Endothelial cell of umbilical vein (primary cell): ENCODE measurements at regions not wholly inside any gene's neighbourhood (a gene's known extent, or its start where the extent isn't known, plus 50 kb on each side); places are given as distances from the start of the nearest gene placed in this dataset.

Experiments
- BruUV-seq: library from RNA; stranded (reverse); fragments of 400-500 nt; replicated peaks from 2 replicates; lab custom pipeline; 2021; lab: Mats Ljungman, UMichigan
- CTCF ChIA-PET: fragments of 300-600, 350-600 bp; sonication (Branson Sonifier 250); formaldehyde crosslinking; loops from one replicate; lab custom pipeline; 2021; ENCODE audit warnings: antibody characterized with exemption, inconsistent platforms; lab: Charles Lee
- POLR2A ChIA-PET: fragments of 300-600, 350-600 bp; sonication (Branson Sonifier 250); formaldehyde crosslinking; loops from one replicate; lab custom pipeline; 2021; ENCODE audit warnings: antibody characterized with exemption, inconsistent platforms; lab: Charles Lee
- DNase-seq: peaks from one replicate; pipeline ENCODE4 v3.0.0-alpha.2; 2011; ENCODE audit warnings: low read depth, low spot score
- FAIRE-seq: peaks from 2 replicates; lab custom pipeline; 2011; peaks lifted over from hg19 to GRCh38; lab: Jason Lieb, UNC
- H2AFZ ChIP-seq: 2 replicates; pipeline ENCODE4 v1.6.0; 2012; ENCODE audit warnings: low read depth, low read length, control low read depth, inconsistent platforms
- H3K27ac ChIP-seq: 2 replicates; pipeline ENCODE4 v1.5.1; 2011; ENCODE audit warnings: low read depth, mild to moderate bottlenecking, control low read depth, low read length, moderate library complexity; ENCODE audit not compliant: insufficient read depth
- H3K27me3 ChIP-seq, 2 experiments: 2 replicates each; pipeline versions ENCODE4 v1.6.0 to v1.6.1; 2011; ENCODE audit warnings: low read length in 2 of 2, mixed read lengths in 1 of 2; ENCODE audit not compliant: control insufficient read depth in 2 of 2, insufficient read depth in 2 of 2
- H3K36me3 ChIP-seq, 2 experiments: 2 replicates in 1 of 2; 3 replicates in 1 of 2; pipeline ENCODE4 v1.5.1; 2011; ENCODE audit warnings: low read length in 2 of 2, mild to moderate bottlenecking in 1 of 2, moderate library complexity in 1 of 2; ENCODE audit not compliant: control insufficient read depth in 2 of 2, insufficient read depth in 2 of 2; ENCODE audit errors: extremely low read depth in 1 of 2
- H3K4me1 ChIP-seq: 3 replicates; pipeline ENCODE4 v1.5.1; 2011; ENCODE audit warnings: mild to moderate bottlenecking, low read length; ENCODE audit not compliant: control insufficient read depth, insufficient read depth; ENCODE audit errors: extremely low read depth
- H3K4me2 ChIP-seq: 2 replicates; pipeline ENCODE4 v1.6.1; 2011; ENCODE audit warnings: low read length, control low read depth, mixed read lengths; ENCODE audit not compliant: insufficient read depth
- H3K4me3 ChIP-seq, 3 experiments: fragments of 200-600 bp in 1 of 3; sonication (generic), shearing (Covaris generic) in 1 of 3; replicated peaks in 1 of 3; 2 replicates each; pipeline ENCODE4 v1.5.1; 2011 to 2016; ENCODE audit warnings: control low read depth in 3 of 3, low read length in 3 of 3, mild to moderate bottlenecking in 2 of 3, inconsistent platforms in 1 of 3, low read depth in 1 of 3, moderate library complexity in 1 of 3; ENCODE audit not compliant: insufficient read depth in 1 of 3
- H3K79me2 ChIP-seq: 2 replicates; pipeline ENCODE4 v1.6.0; 2012; ENCODE audit warnings: low read length, inconsistent platforms; ENCODE audit not compliant: control insufficient read depth, insufficient read depth
- H3K9ac ChIP-seq: replicated peaks from 2 replicates; pipeline ENCODE3; 2011; ENCODE audit warnings: low read length, control low read depth; ENCODE audit not compliant: insufficient read depth; ENCODE audit errors: extremely low read depth
- H3K9me1 ChIP-seq: replicated peaks from 3 replicates; pipeline ENCODE4 v1.6.0; 2011; ENCODE audit warnings: mild to moderate bottlenecking, low read length; ENCODE audit not compliant: control insufficient read depth, insufficient read depth; ENCODE audit errors: extremely low read depth
- H3K9me3 ChIP-seq: replicated peaks from 2 replicates; pipeline ENCODE4 v1.5.1; 2012; ENCODE audit warnings: low read length, inconsistent platforms; ENCODE audit not compliant: control insufficient read depth, insufficient read depth
- H4K20me1 ChIP-seq: replicated peaks from 2 replicates; pipeline ENCODE3; 2011; ENCODE audit warnings: mild to moderate bottlenecking, low read length; ENCODE audit not compliant: control insufficient read depth, insufficient read depth; ENCODE audit errors: extremely low read depth
- CTCF ChIP-seq, 2 donors: IDR thresholded peaks; 1 replicate in 1 of 2; 2 replicates in 1 of 2; pipeline ENCODE4 v1.5.1; 2011; ENCODE audit warnings: low read length in 2 of 2, mild to moderate bottlenecking in 2 of 2, moderate library complexity in 2 of 2, control low read depth in 1 of 2, inconsistent platforms in 1 of 2, low read depth in 1 of 2; ENCODE audit not compliant: insufficient read depth in 1 of 2; ENCODE audit errors: extremely low read depth in 1 of 2
- EZH2 ChIP-seq: IDR thresholded peaks from 2 replicates; pipeline ENCODE4 v1.6.1; 2012; ENCODE audit warnings: borderline replicate concordance, low read depth, mild to moderate bottlenecking, moderate library complexity, low read length, inconsistent platforms; ENCODE audit not compliant: severe bottlenecking
- FOS ChIP-seq: IDR thresholded peaks from 2 replicates; pipeline ENCODE4 v1.6.1; 2011; ENCODE audit warnings: mild to moderate bottlenecking, low read length, moderate library complexity, borderline replicate concordance; ENCODE audit not compliant: insufficient read depth
- GATA2 ChIP-seq: IDR thresholded peaks from 2 replicates; pipeline ENCODE4 v1.7.0; 2011; ENCODE audit warnings: low read depth, mild to moderate bottlenecking, moderate library complexity, mixed read lengths, low read length; ENCODE audit not compliant: insufficient read length, insufficient read depth
- JUN ChIP-seq: IDR thresholded peaks from 2 replicates; pipeline ENCODE4 v1.6.1; 2011; ENCODE audit warnings: borderline replicate concordance, low read depth; ENCODE audit not compliant: insufficient read length, insufficient read depth
- MYC ChIP-seq: IDR thresholded peaks from one replicate; pipeline ENCODE4 v1.6.1; 2011; ENCODE audit warnings: mild to moderate bottlenecking, low read depth, low read length
- POLR2A ChIP-seq: IDR thresholded peaks from 2 replicates; pipeline ENCODE4 v1.6.1; 2012; ENCODE audit warnings: low read depth, mild to moderate bottlenecking, control low read depth, low read length
- POLR2AphosphoS5 ChIP-seq: IDR thresholded peaks from 2 replicates; pipeline ENCODE4 v1.6.1; 2012; ENCODE audit warnings: low read depth, mild to moderate bottlenecking, control low read depth, low read length, moderate library complexity; ENCODE audit not compliant: insufficient read depth
- dilution Hi-C: fragments of 300-500 bp; cut with MboI; formaldehyde crosslinking; loops from one replicate; pipeline ENCODE4 v1.15.0; 2019; ENCODE audit warnings: low sequenced_read_pairs; ENCODE audit not compliant: extremely low pct_ligation_motif_present
- intact Hi-C: fragments of 100-400 bp; cut with micrococcal nuclease; formaldehyde crosslinking; loops from one replicate; pipeline ENCODE4 v1.10.0; 2022
- TF ChIP-seq, protein P1 (sequence below): IDR thresholded peaks from 2 replicates; pipeline ENCODE4 v1.6.1; 2011; ENCODE audit not compliant: insufficient read depth, insufficient read length

GRCh38 chr10:121221072-121221471, 369.9 kb downstream of the WDR11 start:
- ChIA-PET CTCF (no interaction called here), POLR2A (no interaction called here)
- TF ChIP-seq EZH2 (no peak), POLR2A (no peak), FOS (no peak), POLR2AphosphoS5 (no peak), JUN (no peak), MYC (no peak), CTCF (IDR thresholded peaks at IDR 0.05; ENCODE audit: extremely low read depth in 1 of 2, insufficient read depth in 1 of 2, low read depth in 1 of 2, low read length in 2 of 2) (no peak), GATA2 (no peak)
- TF ChIP-seq, protein P1, sequence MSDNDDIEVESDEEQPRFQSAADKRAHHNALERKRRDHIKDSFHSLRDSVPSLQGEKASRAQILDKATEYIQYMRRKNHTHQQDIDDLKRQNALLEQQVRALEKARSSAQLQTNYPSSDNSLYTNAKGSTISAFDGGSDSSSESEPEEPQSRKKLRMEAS: no peak
- H3K27me3 ChIP-seq: no peaks in the 10 kb centered on the region
- no peak overlapping the region for H3K4me2 ChIP-seq
- no TSS peak for BruUV-seq
- H3K27ac ChIP-seq: no peak overlapping the region
- FAIRE-seq (no peak), DNase-seq (no peak)
- H3K9me1 ChIP-seq: no peaks in the 10 kb centered on the region
- dilution Hi-C loops (no loop called here), intact Hi-C loops (no loop called here)
- H4K20me1 ChIP-seq: no peaks in the 10 kb centered on the region
- H3K4me3 ChIP-seq: no peak overlapping the region
- no peak overlapping the region for H3K9ac ChIP-seq
- no peak overlapping the region for H2AFZ ChIP-seq
- no peaks in the 10 kb centered on the region for H3K9me3 ChIP-seq
- H3K36me3 ChIP-seq: no peaks in the 10 kb centered on the region
- no peaks in the 10 kb centered on the region for H3K79me2 ChIP-seq
- H3K4me1 ChIP-seq: no peaks in the 10 kb centered on the region
